GM21515 (cell line): ENCODE measurements at regions not wholly inside any gene's neighbourhood (a gene's known extent, or its start where the extent isn't known, plus 50 kb on each side); places are given as distances from the start of the nearest gene placed in this dataset.

ENCODE experiments used
- ATAC-seq: cut with Tn5 transposase; IDR thresholded peaks from one replicate; pipeline ENCODE4 v1.9.1; 2021; ENCODE audit not compliant: unreplicated experiment

GRCh38 chr11:130609121-130610035 lies 160.9 kb downstream of the ADAMTS15 start:
- no peak for ATAC-seq

GRCh38 chr11:130611791-130612251 lies 163.4 kb downstream of the ADAMTS15 start:
- no peak for ATAC-seq

GRCh38 chr11:130612291-130612851 lies 163.9 kb downstream of the ADAMTS15 start:
- no peak for ATAC-seq

- ATAC-seq: no peak
These were observed 165.0 kb downstream of the ADAMTS15 start for GRCh38 chr11:130613396-130613795.

- ATAC-seq: no peak
These were observed 166.1 kb downstream of the ADAMTS15 start for GRCh38 chr11:130614591-130614990.

GRCh38 chr11:130615561-130615960 lies 167.1 kb downstream of the ADAMTS15 start:
- ATAC-seq: no peak

- no peak for ATAC-seq
These were observed 168.1 kb downstream of the ADAMTS15 start for GRCh38 chr11:130616573-130616972.

- ATAC-seq: no peak
These were observed 168.6 kb downstream of the ADAMTS15 start for GRCh38 chr11:130617001-130617400.

- no peak for ATAC-seq
These were observed 172.1 kb downstream of the ADAMTS15 start for GRCh38 chr11:130620548-130620947.

GRCh38 chr11:130622141-130622542 lies 173.7 kb downstream of the ADAMTS15 start:
- ATAC-seq: no peak

GRCh38 chr11:130623670-130624668 lies 175.5 kb downstream of the ADAMTS15 start:
- ATAC-seq: no peak

GRCh38 chr11:130624971-130625544 lies 176.6 kb downstream of the ADAMTS15 start:
- no peak for ATAC-seq

- ATAC-seq: no peak
These were observed 177.3 kb downstream of the ADAMTS15 start for GRCh38 chr11:130625578-130626306.

GRCh38 chr11:130629039-130629438 lies 180.6 kb downstream of the ADAMTS15 start:
- ATAC-seq: no peak

- no peak for ATAC-seq
These were observed 182.7 kb downstream of the ADAMTS15 start for GRCh38 chr11:130631119-130631518.

- ATAC-seq: no peak
These were observed 185.0 kb downstream of the ADAMTS15 start for GRCh38 chr11:130633466-130633865.

- no peak for ATAC-seq
These were observed 185.7 kb downstream of the ADAMTS15 start for GRCh38 chr11:130634186-130634585.

- ATAC-seq: no peak
These were observed 186.6 kb downstream of the ADAMTS15 start for GRCh38 chr11:130634961-130635473.

- ATAC-seq: no peak
These were observed 187.6 kb downstream of the ADAMTS15 start for GRCh38 chr11:130635937-130636630.
